ENCODE measurements at regions not wholly inside any gene's neighbourhood (a gene's known extent, or its start where the extent isn't known, plus 50 kb on each side); places are given as distances from the start of the nearest gene placed in this dataset.

DNA sequence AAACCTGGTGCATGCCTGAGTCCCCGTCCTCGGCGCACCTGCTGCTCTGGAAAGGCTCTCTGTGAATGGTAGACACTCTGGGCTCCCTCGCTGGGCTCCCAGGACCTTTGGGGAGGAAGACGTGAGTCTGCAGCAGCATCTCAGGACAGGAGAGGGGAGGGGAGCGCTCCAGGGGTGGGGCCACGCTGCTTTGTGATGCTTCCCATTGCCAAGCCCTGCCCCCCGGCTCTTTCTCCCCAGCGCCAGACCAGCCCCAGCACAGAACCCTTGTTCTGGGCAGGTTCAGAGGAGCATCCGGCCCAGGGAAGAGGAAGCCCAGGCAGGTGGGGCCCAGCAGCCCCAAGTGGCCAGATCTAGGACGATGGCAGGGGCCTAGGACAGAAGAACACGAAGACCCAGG, 111.2 kb downstream of the BRD1 start:
- Mint-ChIP-seq H3K9me3 (peaks cover 12% of the 10 kb centered on the region), H3K4me3 (no peak overlapping the region), H3K4me1 (ENCODE audit: low read depth) (no peaks in the 10 kb centered on the region), H3K27me3 (ENCODE audit: insufficient read depth) (peaks cover 5% of the 10 kb centered on the region), H3K27ac (no peak overlapping the region), H3K36me3 (ENCODE audit: low read depth) (peaks cover 4% of the 10 kb centered on the region; the same call in 1 of the 2 replicates)
- no peak for TF ChIP-seq CTCF (IDR thresholded peaks at IDR 0.05)
- DNase-seq: no peak

GRCh38 chr22:49715450-49715849, 112.2 kb downstream of the BRD1 start:
- Mint-ChIP-seq H3K4me1 (ENCODE audit: low read depth) (no peaks in the 10 kb centered on the region), H3K4me3 (no peak overlapping the region), H3K27ac (no peak overlapping the region), H3K36me3 (ENCODE audit: low read depth) (peaks cover 9% of the 10 kb centered on the region; the same call in 1 of the 2 replicates), H3K27me3 (ENCODE audit: insufficient read depth) (peaks cover 5% of the 10 kb centered on the region), H3K9me3 (peaks cover 22% of the 10 kb centered on the region)
- DNase-seq: no peak
- TF ChIP-seq CTCF (IDR thresholded peaks at IDR 0.05): no peak

GRCh38 chr22:49713003-49713402, 114.7 kb downstream of the BRD1 start:
- no peak for TF ChIP-seq CTCF (IDR thresholded peaks at IDR 0.05)
- H3K9me3 Mint-ChIP-seq: peaks cover 39% of the 10 kb centered on the region
- peaks cover 9% of the 10 kb centered on the region; the same call in 1 of the 2 replicates for H3K36me3 Mint-ChIP-seq (ENCODE audit: low read depth)
- H3K4me3 Mint-ChIP-seq: no peak overlapping the region
- H3K4me1 Mint-ChIP-seq (ENCODE audit: low read depth): no peaks in the 10 kb centered on the region
- no peak for DNase-seq
- peaks cover 2% of the 10 kb centered on the region; the same call in 1 of the 2 replicates for H3K27me3 Mint-ChIP-seq (ENCODE audit: insufficient read depth)
- no peak overlapping the region for H3K27ac Mint-ChIP-seq

GRCh38 chr22:49712195-49712791, 115.4 kb downstream of the BRD1 start:
- no peak overlapping the region for H3K4me3 Mint-ChIP-seq
- DNase-seq: no peak
- peaks cover 2% of the 10 kb centered on the region; the same call in 1 of the 2 replicates for H3K27me3 Mint-ChIP-seq (ENCODE audit: insufficient read depth)

DNA sequence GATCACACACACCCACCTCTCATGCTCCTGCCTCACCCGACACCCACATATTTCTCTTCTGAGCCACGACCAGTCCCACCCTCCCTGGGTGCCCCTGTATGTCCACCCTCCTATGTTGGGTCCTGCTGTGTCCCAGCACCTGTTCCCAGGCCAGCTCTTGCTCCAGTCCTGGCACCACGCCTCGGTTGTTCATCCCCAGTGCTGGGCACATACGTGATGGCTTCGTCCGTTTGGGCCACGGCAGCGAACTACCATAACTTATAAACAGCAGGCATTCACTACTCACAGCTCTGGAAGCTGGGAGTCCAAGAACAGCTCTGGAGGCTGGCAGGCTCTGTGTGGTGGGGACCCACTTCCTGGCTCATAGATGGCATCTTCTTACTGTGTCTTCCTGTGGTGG, 116.9 kb downstream of the BRD1 start:
- Mint-ChIP-seq H3K4me1 (ENCODE audit: low read depth) (no peaks in the 10 kb centered on the region), H3K27me3 (ENCODE audit: insufficient read depth) (peaks cover 2% of the 10 kb centered on the region; the same call in 1 of the 2 replicates)
- no peak for DNase-seq

More at GRCh38 chr22:49712195-49712791, 115.4 kb downstream of the BRD1 start:
- H3K4me1 Mint-ChIP-seq (ENCODE audit: low read depth): no peaks in the 10 kb centered on the region
- TF ChIP-seq CTCF (IDR thresholded peaks at IDR 0.05): no peak
- H3K9me3 Mint-ChIP-seq: peaks cover 42% of the 10 kb centered on the region
- H3K27ac Mint-ChIP-seq: no peak overlapping the region
- H3K36me3 Mint-ChIP-seq (ENCODE audit: low read depth): peaks cover 9% of the 10 kb centered on the region; the same call in 1 of the 2 replicates

More for the DNA sequence above, 116.9 kb downstream of the BRD1 start:
- TF ChIP-seq CTCF (IDR thresholded peaks at IDR 0.05): no peak
- H3K4me3 Mint-ChIP-seq: no peak overlapping the region
- peaks cover 39% of the 10 kb centered on the region for H3K9me3 Mint-ChIP-seq
- no peak overlapping the region for H3K27ac Mint-ChIP-seq
- H3K36me3 Mint-ChIP-seq (ENCODE audit: low read depth): peaks cover 9% of the 10 kb centered on the region; the same call in 1 of the 2 replicates
